ENCODE measurements at regions not wholly inside any gene's neighbourhood (a gene's known extent, or its start where the extent isn't known, plus 50 kb on each side); places are given as distances from the start of the nearest gene placed in this dataset.

- peaks cover 55% of the 10 kb centered on the region for H3K9me3 Mint-ChIP-seq
- no peak for TF ChIP-seq CTCF (IDR thresholded peaks at IDR 0.05)
- no peaks in the 10 kb centered on the region for H3K4me1 Mint-ChIP-seq (ENCODE audit: low read depth)
- H3K27ac Mint-ChIP-seq, result no peak overlapping the region
- no peaks in the 10 kb centered on the region; the same call in 1 of the 2 replicates for H3K27me3 Mint-ChIP-seq (ENCODE audit: insufficient read depth)
- DNase-seq, result no peak
- no peak overlapping the region for H3K4me3 Mint-ChIP-seq
- no peaks in the 10 kb centered on the region; the same call in 1 of the 2 replicates for H3K36me3 Mint-ChIP-seq (ENCODE audit: low read depth)
Observed at GRCh38 chr10:131537281-131537680, 225.8 kb upstream of the TCERG1L start.

- Mint-ChIP-seq H3K4me3 (no peak overlapping the region), H3K27me3 (ENCODE audit: insufficient read depth) (no peaks in the 10 kb centered on the region; the same call in none of the 2 replicates), H3K27ac (no peak overlapping the region), H3K36me3 (ENCODE audit: low read depth) (peaks cover 6% of the 10 kb centered on the region; the same call in 1 of the 2 replicates), H3K4me1 (ENCODE audit: low read depth) (no peaks in the 10 kb centered on the region), H3K9me3 (peaks cover 75% of the 10 kb centered on the region)
- TF ChIP-seq CTCF (IDR thresholded peaks at IDR 0.05), result no peak
- DNase-seq, result no peak
Observed at GRCh38 chr10:131544495-131544894, 233.0 kb upstream of the TCERG1L start.

GRCh38 chr10:131546086-131546810 lies 234.7 kb upstream of the TCERG1L start:
- TF ChIP-seq CTCF (IDR thresholded peaks at IDR 0.05), result no peak
- Mint-ChIP-seq H3K4me3 (no peak overlapping the region), H3K9me3 (peaks cover 71% of the 10 kb centered on the region), H3K36me3 (ENCODE audit: low read depth) (peaks cover 6% of the 10 kb centered on the region; the same call in 1 of the 2 replicates), H3K27ac (no peak overlapping the region), H3K4me1 (ENCODE audit: low read depth) (no peaks in the 10 kb centered on the region), H3K27me3 (ENCODE audit: insufficient read depth) (no peaks in the 10 kb centered on the region; the same call in none of the 2 replicates)
- no peak for DNase-seq

- TF ChIP-seq CTCF (IDR thresholded peaks at IDR 0.05), result no peak
- no peak for DNase-seq
- no peaks in the 10 kb centered on the region; the same call in none of the 2 replicates for H3K27me3 Mint-ChIP-seq (ENCODE audit: insufficient read depth)
- H3K27ac Mint-ChIP-seq, result no peak overlapping the region
- H3K36me3 Mint-ChIP-seq (ENCODE audit: low read depth), result peaks cover 6% of the 10 kb centered on the region; the same call in 1 of the 2 replicates
- no peaks in the 10 kb centered on the region for H3K4me1 Mint-ChIP-seq (ENCODE audit: low read depth)
- H3K9me3 Mint-ChIP-seq, result peaks cover 67% of the 10 kb centered on the region
- no peak overlapping the region for H3K4me3 Mint-ChIP-seq
Observed at GRCh38 chr10:131547129-131547799, 235.7 kb upstream of the TCERG1L start.

GRCh38 chr10:131548176-131548575 lies 236.7 kb upstream of the TCERG1L start:
- H3K27ac Mint-ChIP-seq, result no peak overlapping the region
- no peak for DNase-seq
- H3K27me3 Mint-ChIP-seq (ENCODE audit: insufficient read depth), result no peaks in the 10 kb centered on the region; the same call in none of the 2 replicates
- peaks cover 65% of the 10 kb centered on the region for H3K9me3 Mint-ChIP-seq
- no peak for TF ChIP-seq CTCF (IDR thresholded peaks at IDR 0.05)
- H3K4me1 Mint-ChIP-seq (ENCODE audit: low read depth), result no peaks in the 10 kb centered on the region
- peaks cover 6% of the 10 kb centered on the region; the same call in 1 of the 2 replicates for H3K36me3 Mint-ChIP-seq (ENCODE audit: low read depth)
- no peak overlapping the region for H3K4me3 Mint-ChIP-seq
